Cardiac fibroblast (primary cell): ENCODE measurements at regions not wholly inside any gene's neighbourhood (a gene's known extent, or its start where the extent isn't known, plus 50 kb on each side); places are given as distances from the start of the nearest gene placed in this dataset.
A peak's percentile ranks its signal among the peaks of the same experiment; 100 is the strongest.

Experiments
- DNase-seq, 2 donors: peaks; one replicate each; pipeline versions ENCODE4 v3.0.0 to v3.0.0-alpha.2; 2010; ENCODE audit warnings: low read depth in 2 of 2
- H3K4me3 ChIP-seq, 2 donors: replicated peaks in 1 of 2; 1 replicate in 1 of 2; 2 replicates in 1 of 2; pipeline ENCODE4 v1.5.1; 2011; ENCODE audit warnings: low read depth in 2 of 2, low read length in 2 of 2, mild to moderate bottlenecking in 2 of 2, moderate library complexity in 1 of 2
- TF ChIP-seq, protein P1 (sequence below): IDR thresholded peaks from one replicate; pipeline ENCODE4 v1.5.1; 2011; ENCODE audit warnings: low read depth, mild to moderate bottlenecking, low read length, inconsistent platforms

DNA sequence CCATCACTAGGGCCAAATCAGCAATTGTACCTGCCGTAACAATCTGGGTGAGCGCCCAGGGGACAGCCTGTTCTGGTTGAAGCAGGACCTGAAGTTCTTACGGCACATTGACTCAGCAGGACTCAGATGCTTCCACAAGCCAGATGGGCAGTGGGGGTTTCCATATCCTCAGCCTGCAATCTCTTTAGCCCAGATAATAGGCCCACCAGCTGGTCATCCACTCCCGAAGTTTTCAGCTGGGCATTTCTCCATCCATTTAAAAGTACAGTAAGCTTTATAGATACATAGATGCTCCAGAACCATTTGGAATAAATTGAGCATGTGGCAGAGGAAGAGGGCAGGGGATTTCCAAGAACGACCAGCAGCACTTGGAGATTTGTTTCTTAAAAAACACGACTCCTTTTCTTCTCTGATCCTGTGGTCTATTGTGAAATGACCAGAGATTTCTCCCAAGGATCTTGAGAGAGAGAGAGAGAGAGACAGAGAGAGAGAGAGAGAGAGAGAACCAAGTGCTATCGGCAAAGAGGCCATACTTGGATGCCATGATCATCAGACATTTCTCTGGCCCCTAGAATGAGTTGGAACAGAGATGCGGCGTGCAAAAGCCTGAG lies 74.8 kb upstream of the PLXNC1 start:
- DNase-seq, result peak; percentile 39 to 52
- H3K4me3 ChIP-seq, result no peak overlapping the region
- TF ChIP-seq, protein P1, sequence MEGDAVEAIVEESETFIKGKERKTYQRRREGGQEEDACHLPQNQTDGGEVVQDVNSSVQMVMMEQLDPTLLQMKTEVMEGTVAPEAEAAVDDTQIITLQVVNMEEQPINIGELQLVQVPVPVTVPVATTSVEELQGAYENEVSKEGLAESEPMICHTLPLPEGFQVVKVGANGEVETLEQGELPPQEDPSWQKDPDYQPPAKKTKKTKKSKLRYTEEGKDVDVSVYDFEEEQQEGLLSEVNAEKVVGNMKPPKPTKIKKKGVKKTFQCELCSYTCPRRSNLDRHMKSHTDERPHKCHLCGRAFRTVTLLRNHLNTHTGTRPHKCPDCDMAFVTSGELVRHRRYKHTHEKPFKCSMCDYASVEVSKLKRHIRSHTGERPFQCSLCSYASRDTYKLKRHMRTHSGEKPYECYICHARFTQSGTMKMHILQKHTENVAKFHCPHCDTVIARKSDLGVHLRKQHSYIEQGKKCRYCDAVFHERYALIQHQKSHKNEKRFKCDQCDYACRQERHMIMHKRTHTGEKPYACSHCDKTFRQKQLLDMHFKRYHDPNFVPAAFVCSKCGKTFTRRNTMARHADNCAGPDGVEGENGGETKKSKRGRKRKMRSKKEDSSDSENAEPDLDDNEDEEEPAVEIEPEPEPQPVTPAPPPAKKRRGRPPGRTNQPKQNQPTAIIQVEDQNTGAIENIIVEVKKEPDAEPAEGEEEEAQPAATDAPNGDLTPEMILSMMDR, result no peak

GRCh38 chr12:94074216-94074979 lies 74.0 kb upstream of the PLXNC1 start:
- TF ChIP-seq, protein P1, result no peak
- DNase-seq, result peak in 1 of 2 donors; percentile 52
- no peak overlapping the region for H3K4me3 ChIP-seq

DNA sequence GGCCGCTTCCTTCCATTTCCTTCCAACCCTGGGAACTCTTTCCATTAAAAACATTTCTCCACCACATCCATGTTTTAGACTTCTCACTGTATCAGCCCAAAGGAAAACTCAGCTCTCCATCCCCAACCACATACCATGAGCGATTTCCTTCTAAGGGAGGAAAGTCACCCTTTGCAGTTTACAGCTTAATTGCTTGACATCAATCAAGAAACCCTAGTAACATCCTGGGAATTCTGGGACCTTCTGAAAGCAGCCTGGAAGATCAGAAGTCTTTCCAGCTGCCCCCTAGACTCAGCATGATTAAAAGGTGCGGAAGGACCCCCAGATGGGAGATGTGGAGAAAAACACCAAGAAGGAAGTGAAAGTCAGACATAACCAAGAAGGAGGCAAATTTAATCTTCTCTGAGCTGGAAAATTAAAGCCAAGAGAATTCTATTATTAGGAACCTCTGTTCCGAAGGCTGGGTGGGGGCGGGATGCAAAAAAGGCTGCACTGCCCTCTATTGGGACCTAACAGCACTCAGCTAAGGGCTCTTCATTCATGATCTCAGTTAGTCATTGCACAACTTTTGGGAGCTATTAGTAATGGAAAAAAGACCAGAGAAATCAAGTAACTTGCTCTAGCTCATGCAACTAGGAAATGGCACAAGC lies 73.3 kb upstream of the PLXNC1 start:
- peak; percentile 94 to 96 for DNase-seq
- TF ChIP-seq, protein P1, result peak; percentile 76
- no peak overlapping the region for H3K4me3 ChIP-seq

DNA sequence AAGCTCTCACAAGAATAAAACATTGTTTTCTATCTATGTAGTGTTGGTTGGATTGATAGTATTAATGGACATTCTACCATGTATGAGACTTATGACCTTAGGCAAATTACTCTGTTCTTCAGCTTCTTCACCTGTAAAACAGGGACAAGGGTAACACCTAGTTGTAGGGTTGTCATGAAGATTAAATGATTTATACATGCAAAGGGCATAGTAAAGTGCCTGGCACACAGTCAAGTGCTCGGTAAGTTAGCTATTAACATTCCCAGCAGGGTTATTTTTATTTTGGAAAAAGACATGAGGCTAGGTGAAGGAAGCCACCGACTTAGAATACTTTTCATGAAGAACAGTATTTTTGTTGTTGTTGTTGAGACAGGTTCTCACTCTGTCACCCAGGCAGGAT lies 71.2 kb upstream of the PLXNC1 start:
- H3K4me3 ChIP-seq, result no peak overlapping the region
- TF ChIP-seq, protein P1, result no peak
- DNase-seq, result no peak

DNA sequence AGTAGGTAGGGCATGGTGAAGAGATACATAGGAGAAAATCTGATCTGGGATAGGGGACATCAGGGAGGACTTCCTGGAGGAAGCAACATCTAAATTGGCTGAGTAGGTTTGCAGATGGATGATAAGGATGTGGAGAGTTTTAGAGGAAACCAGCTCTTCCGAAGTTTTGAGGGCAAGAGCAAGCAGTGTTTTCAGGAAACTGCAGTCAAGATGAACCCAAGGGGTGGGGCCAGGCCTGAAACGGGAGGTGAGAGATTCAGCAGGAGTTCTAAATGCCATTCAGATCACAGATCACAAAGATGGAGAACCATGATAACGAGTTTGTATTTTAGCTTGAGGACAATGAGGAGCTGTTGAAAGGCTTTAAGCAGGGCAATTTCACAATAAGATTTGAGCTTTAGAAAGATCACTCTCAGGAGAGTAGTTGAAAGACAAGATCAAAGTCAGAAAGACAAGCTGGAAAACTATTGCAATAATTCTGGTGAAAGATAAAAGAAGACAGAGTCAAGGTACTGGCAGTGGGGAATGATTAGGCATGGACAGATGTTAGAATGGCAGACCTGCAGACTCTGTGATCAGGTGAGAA lies 70.1 kb upstream of the PLXNC1 start:
- no peak for DNase-seq
- TF ChIP-seq, protein P1, result no peak
- H3K4me3 ChIP-seq, result no peak overlapping the region

- no peak for DNase-seq
- TF ChIP-seq, protein P1, result no peak
These were observed 69.5 kb upstream of the PLXNC1 start for GRCh38 chr12:94078736-94079509.

More at GRCh38 chr12:94078736-94079509, 69.5 kb upstream of the PLXNC1 start:
- no peak overlapping the region for H3K4me3 ChIP-seq
